Esophagus muscularis mucosa (tissue), 4 donors: ENCODE measurements at regions not wholly inside any gene's neighbourhood (a gene's known extent, or its start where the extent isn't known, plus 50 kb on each side); places are given as distances from the start of the nearest gene placed in this dataset.
A peak's percentile ranks its signal among the peaks of the same experiment; 100 is the strongest.

Experiments
- DNase-seq: peaks from one replicate; pipeline ENCODE4 v3.0.0-alpha.2; 2017; ENCODE audit errors: extremely low spot score
- H3K27ac ChIP-seq, 4 donors: fragments of 200-600 bp; sonication (generic); replicated peaks in 1 of 4; 1 replicate in 3 of 4; 2 replicates in 1 of 4; pipeline ENCODE4 v1.5.1; 2016 to 2019; ENCODE audit warnings: mild to moderate bottlenecking in 1 of 4
- H3K27me3 ChIP-seq, 4 donors: fragments of 200-600 bp; sonication (generic); one replicate each; pipeline versions ENCODE4 v1.5.1 to v1.6.0; 2016 to 2019
- H3K36me3 ChIP-seq, 4 donors: fragments of 200-600 bp; sonication (generic); one replicate each; pipeline ENCODE4 v1.5.1; 2016 to 2019
- H3K4me1 ChIP-seq, 4 donors: fragments of 200-600 bp; sonication (generic); one replicate each; pipeline ENCODE4 v1.5.1; 2016 to 2019
- H3K4me3 ChIP-seq, 4 donors: fragments of 200-600 bp; sonication (generic); 1 replicate in 2 of 4; 2 replicates in 2 of 4; pipeline ENCODE4 v1.5.1; 2016 to 2019; ENCODE audit warnings: mild to moderate bottlenecking in 4 of 4, moderate library complexity in 1 of 4
- H3K9me3 ChIP-seq, 4 donors: fragments of 200-600 bp; sonication (generic); 1 replicate in 3 of 4; 2 replicates in 1 of 4; pipeline ENCODE4 v1.5.1; 2016 to 2019
- CTCF ChIP-seq, 3 experiments: fragments of 200-600 bp in 2 of 3; fragments of 450-650 bp in 1 of 3; sonication (generic) in 2 of 3; IDR thresholded peaks; one replicate each; pipeline ENCODE4 v1.5.1; 2017 to 2019; ENCODE audit warnings: antibody characterized with exemption in 3 of 3, mild to moderate bottlenecking in 2 of 3, moderate library complexity in 1 of 3
- EP300 ChIP-seq: sonication (generic); formaldehyde crosslinking; IDR thresholded peaks from one replicate; pipeline ENCODE4 v1.6.1; 2017; ENCODE audit warnings: antibody characterized with exemption
- POLR2A ChIP-seq: fragments of 450-650 bp; IDR thresholded peaks from one replicate; pipeline ENCODE4 v1.6.1; 2017; ENCODE audit warnings: antibody characterized with exemption, moderate library complexity, mild to moderate bottlenecking, low read depth
- POLR2AphosphoS5 ChIP-seq, 2 donors: sonication (generic); formaldehyde crosslinking; IDR thresholded peaks; one replicate each; pipeline ENCODE4 v1.6.1; 2017; ENCODE audit warnings: antibody characterized with exemption in 2 of 2
- WGBS: methylation state at CpG from one replicate; pipeline ENCODE4 v1.1.5; 2018; 5-methylcytosine and 5-hydroxymethylcytosine counted together
- intact Hi-C: fragments of 100-400 bp; cut with DNase I; formaldehyde crosslinking; loops from one replicate; pipeline ENCODE4 v1.15.1; 2023

- intact Hi-C loops = no loop called here
- DNase-seq = no peak
- no peaks in the 10 kb centered on the region for H3K36me3 ChIP-seq
- 100% methylated on average over 1 of the region's 17 CpGs for WGBS
- H3K4me1 ChIP-seq = no peaks in the 10 kb centered on the region
- H3K4me3 ChIP-seq = no peak overlapping the region
- TF ChIP-seq CTCF (IDR thresholded peaks at IDR 0.05) (no peak), POLR2A (no peak), EP300 (no peak), POLR2AphosphoS5 (IDR thresholded peaks at IDR 0.05) (no peak)
- no peak overlapping the region for H3K27ac ChIP-seq
- H3K27me3 ChIP-seq = no peaks in the 10 kb centered on the region
- H3K9me3 ChIP-seq = peaks cover 0 to 7% (median 0%) of the 10 kb centered on the region in 4 donors
These were observed 431.8 kb upstream of the DIPK2B start for GRCh38 chrX:45632506-45632905.

GRCh38 chrX:45630078-45630477 is 429.4 kb upstream of the DIPK2B start:
- H3K36me3 ChIP-seq = no peaks in the 10 kb centered on the region
- 90% methylated on average over 1 of the region's 1 CpG for WGBS
- H3K27ac ChIP-seq = no peak overlapping the region
- no peaks in the 10 kb centered on the region for H3K4me1 ChIP-seq
- no peak overlapping the region for H3K4me3 ChIP-seq
- TF ChIP-seq CTCF (IDR thresholded peaks at IDR 0.05) (no peak), POLR2A (no peak), POLR2AphosphoS5 (IDR thresholded peaks at IDR 0.05) (no peak), EP300 (no peak)
- intact Hi-C loops = no loop called here
- no peak for DNase-seq
- peaks cover 0 to 7% (median 0%) of the 10 kb centered on the region in 4 donors for H3K9me3 ChIP-seq
- H3K27me3 ChIP-seq = no peaks in the 10 kb centered on the region

- Histone ChIP-seq H3K27ac (no peak overlapping the region), H3K27me3 (no peaks in the 10 kb centered on the region), H3K9me3 (peaks cover 0 to 7% (median 0%) of the 10 kb centered on the region in 4 donors), H3K4me3 (no peak overlapping the region), H3K36me3 (no peaks in the 10 kb centered on the region), H3K4me1 (peaks cover 0 to 9% (median 1%) of the 10 kb centered on the region in 4 donors)
- WGBS = 36% methylated on average over 1 of the region's 1 CpG
- TF ChIP-seq POLR2AphosphoS5 (IDR thresholded peaks at IDR 0.05) (no peak), POLR2A (no peak), CTCF (IDR thresholded peaks at IDR 0.05) (no peak), EP300 (no peak)
- intact Hi-C loops = no loop called here
- no peak for DNase-seq
These were observed 427.4 kb upstream of the DIPK2B start for GRCh38 chrX:45628041-45628440.

GRCh38 chrX:45623266-45623665 is 422.6 kb upstream of the DIPK2B start:
- no peaks in the 10 kb centered on the region for H3K36me3 ChIP-seq
- TF ChIP-seq POLR2AphosphoS5 (IDR thresholded peaks at IDR 0.05) = peak in 1 of 2 donors; percentile 25
- no peak for TF ChIP-seq POLR2A
- DNase-seq = no peak
- intact Hi-C loops = no loop called here
- H3K4me3 ChIP-seq = no peak overlapping the region
- no peaks in the 10 kb centered on the region for H3K27me3 ChIP-seq
- no peaks in the 10 kb centered on the region for H3K9me3 ChIP-seq
- H3K4me1 ChIP-seq = peaks cover 0 to 11% (median 7%) of the 10 kb centered on the region in 4 donors
- peak overlapping the region; percentile 58 to 75 (median 64) for H3K27ac ChIP-seq

- DNase-seq = no peak
- H3K36me3 ChIP-seq = no peaks in the 10 kb centered on the region
- intact Hi-C loops = no loop called here
- H3K4me3 ChIP-seq = no peak overlapping the region
- H3K27me3 ChIP-seq = no peaks in the 10 kb centered on the region
- H3K9me3 ChIP-seq = no peaks in the 10 kb centered on the region
- peaks cover 0 to 11% (median 7%) of the 10 kb centered on the region in 4 donors for H3K4me1 ChIP-seq
- peak overlapping the region; percentile 58 to 75 (median 64) for H3K27ac ChIP-seq
- TF ChIP-seq POLR2A = no peak
- no peak for TF ChIP-seq POLR2AphosphoS5 (IDR thresholded peaks at IDR 0.05)
- TF ChIP-seq CTCF (IDR thresholded peaks at IDR 0.05) = no peak
- TF ChIP-seq EP300 = no peak
These were observed 421.9 kb upstream of the DIPK2B start for GRCh38 chrX:45622538-45622937.
